Neural cell (in vitro differentiated cells): ENCODE measurements at regions not wholly inside any gene's neighbourhood (a gene's known extent, or its start where the extent isn't known, plus 50 kb on each side); places are given as distances from the start of the nearest gene placed in this dataset.

ENCODE experiments used
- H2AFZ ChIP-seq: fragments of 200-600, 300-800 bp; sonication (generic), shearing (Covaris generic); 2 replicates; pipeline ENCODE4 v1.6.0; 2014; ENCODE audit warnings: low read depth, mild to moderate bottlenecking, antibody characterized with exemption, low read length, moderate library complexity
- H3F3A ChIP-seq: fragments of 200-600 bp; shearing (Covaris generic); 2 replicates; pipeline ENCODE4 v1.6.1; 2016; ENCODE audit warnings: mild to moderate bottlenecking, moderate library complexity, mixed read lengths, antibody characterized with exemption, low read length; ENCODE audit not compliant: insufficient read depth, poor library complexity, severe bottlenecking
- H3K27ac ChIP-seq: fragments of 200-600, 300-800 bp; sonication (generic), shearing (Covaris generic); 2 replicates; pipeline ENCODE4 v1.5.1; 2014; ENCODE audit warnings: mild to moderate bottlenecking, low read length, moderate library complexity
- H3K27me3 ChIP-seq: fragments of 300-800, 200-600 bp; sonication (generic), shearing (Covaris generic); 2 replicates; pipeline ENCODE4 v1.6.0; 2014; ENCODE audit warnings: mild to moderate bottlenecking, low read depth, low read length, moderate library complexity; ENCODE audit not compliant: insufficient read depth
- H3K36me3 ChIP-seq: fragments of 300-800, 200-600 bp; sonication (generic), shearing (Covaris generic); 2 replicates; pipeline ENCODE4 v1.5.1; 2014; ENCODE audit warnings: mild to moderate bottlenecking, antibody characterized with exemption, low read length, moderate library complexity; ENCODE audit not compliant: insufficient read depth
- H3K4me2 ChIP-seq: fragments of 300-800, 200-600 bp; sonication (generic), shearing (Covaris generic); 2 replicates; pipeline ENCODE4 v1.6.0; 2014; ENCODE audit warnings: mild to moderate bottlenecking, low read length
- H3K4me3 ChIP-seq: fragments of 300-800, 200-600 bp; sonication (generic), shearing (Covaris generic); 2 replicates; pipeline ENCODE4 v1.5.1; 2014; ENCODE audit warnings: mild to moderate bottlenecking, low read length, moderate library complexity
- H3K79me2 ChIP-seq: fragments of 200-600 bp; shearing (Covaris generic); replicated peaks from 2 replicates; pipeline ENCODE4 v1.6.0; 2014; ENCODE audit warnings: mild to moderate bottlenecking, low read length, moderate library complexity; ENCODE audit not compliant: insufficient read depth
- H3K9ac ChIP-seq: fragments of 300-800, 200-600 bp; sonication (generic), shearing (Covaris generic); 2 replicates; pipeline ENCODE4 v1.6.1; 2016; ENCODE audit warnings: mild to moderate bottlenecking, low read length, mixed read lengths
- H3K9me2 ChIP-seq: fragments of 200-600 bp; shearing (Covaris generic); 2 replicates; pipeline ENCODE4 v1.6.1; 2016; ENCODE audit warnings: mild to moderate bottlenecking, low read length, mixed read lengths; ENCODE audit not compliant: insufficient read depth
- H3K9me3 ChIP-seq: fragments of 200-600, 300-800 bp; sonication (generic), shearing (Covaris generic); 2 replicates; pipeline ENCODE4 v1.6.1; 2016; ENCODE audit warnings: mild to moderate bottlenecking, mixed run types, low read length, moderate library complexity, mixed read lengths
- H4K20me1 ChIP-seq: fragments of 200-600 bp; shearing (Covaris generic); 2 replicates; pipeline ENCODE4 v1.6.1; 2016; ENCODE audit warnings: mild to moderate bottlenecking, mixed run types; ENCODE audit not compliant: insufficient read depth
- EP300 ChIP-seq: fragments of 450-650 bp; conservative IDR thresholded peaks from 2 replicates; pipeline ENCODE4 v1.6.1; 2014; ENCODE audit warnings: antibody characterized with exemption, mild to moderate bottlenecking, moderate library complexity; ENCODE audit not compliant: poor library complexity, severe bottlenecking
- EZH2 ChIP-seq: fragments of 200-600, 300-800 bp; shearing (Covaris generic), sonication (generic); IDR thresholded peaks from 2 replicates; pipeline ENCODE4 v1.6.1; 2014; ENCODE audit warnings: antibody characterized with exemption, low read length, borderline replicate concordance, mild to moderate bottlenecking; ENCODE audit not compliant: insufficient read depth, poor library complexity, severe bottlenecking
- MXI1 ChIP-seq: fragments of 450-650 bp; conservative IDR thresholded peaks from 2 replicates; pipeline ENCODE4 v1.6.1; 2014; ENCODE audit warnings: antibody characterized with exemption, mild to moderate bottlenecking; ENCODE audit not compliant: poor library complexity, severe bottlenecking
- POLR2AphosphoS5 ChIP-seq: IDR thresholded peaks from 2 replicates; pipeline ENCODE4 v1.6.1; 2012
- RAD21 ChIP-seq: fragments of 450-650 bp; conservative IDR thresholded peaks from 2 replicates; pipeline ENCODE4 v1.6.1; 2014; ENCODE audit warnings: antibody characterized with exemption, mild to moderate bottlenecking, moderate library complexity
- SMC3 ChIP-seq: fragments of 450-650 bp; conservative IDR thresholded peaks from 2 replicates; pipeline ENCODE4 v1.6.1; 2014; ENCODE audit warnings: antibody characterized with exemption, mild to moderate bottlenecking, moderate library complexity; ENCODE audit not compliant: poor library complexity
- TAF1 ChIP-seq: IDR thresholded peaks from 2 replicates; pipeline ENCODE4 v1.6.1; 2012; ENCODE audit warnings: low read depth
- TF ChIP-seq, protein P1 (sequence below): fragments of 450-650 bp; IDR thresholded peaks from 2 replicates; pipeline ENCODE4 v1.5.1; 2014; ENCODE audit warnings: antibody characterized with exemption, mild to moderate bottlenecking, moderate library complexity; ENCODE audit not compliant: poor library complexity, severe bottlenecking
- TF ChIP-seq, protein P2 (sequence below): IDR thresholded peaks from 2 replicates; pipeline ENCODE4 v1.6.1; 2012; ENCODE audit warnings: borderline replicate concordance

DNA sequence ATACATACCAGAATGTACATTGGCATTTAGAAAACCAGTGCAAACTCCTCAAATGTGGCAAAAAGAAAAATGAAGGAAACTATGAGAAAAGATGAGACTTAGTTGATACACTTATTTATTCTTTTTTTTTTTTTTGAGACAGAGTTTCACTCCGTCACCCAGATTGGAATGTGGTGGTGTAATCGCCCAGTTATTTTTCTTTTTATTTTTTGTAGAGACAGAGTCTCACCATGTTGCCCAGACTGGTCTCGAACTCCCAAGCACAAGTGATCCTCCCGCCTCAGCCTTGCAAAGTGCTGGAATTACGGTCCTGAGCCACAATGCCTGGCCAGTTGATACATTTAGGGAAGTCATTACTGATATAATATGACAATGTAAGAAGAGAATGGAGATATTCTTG is 274.2 kb upstream of the LRATD1 start:
- Histone ChIP-seq H3K36me3 (no peaks in the 10 kb centered on the region), H3K4me3 (no peak overlapping the region), H4K20me1 (no peaks in the 10 kb centered on the region), H3K27me3 (no peaks in the 10 kb centered on the region), H3K9me2 (no peaks in the 10 kb centered on the region), H3K79me2 (no peaks in the 10 kb centered on the region), H3F3A (no peaks in the 10 kb centered on the region), H3K4me2 (no peak overlapping the region), H3K9me3 (no peaks in the 10 kb centered on the region), H3K27ac (no peak overlapping the region), H2AFZ (no peak overlapping the region), H3K9ac (no peak overlapping the region)
- TF ChIP-seq MXI1 (no peak), EZH2 (no peak), SMC3 (no peak), EP300 (no peak), POLR2AphosphoS5 (no peak), TAF1 (no peak), RAD21 (no peak)
- TF ChIP-seq, protein P1, sequence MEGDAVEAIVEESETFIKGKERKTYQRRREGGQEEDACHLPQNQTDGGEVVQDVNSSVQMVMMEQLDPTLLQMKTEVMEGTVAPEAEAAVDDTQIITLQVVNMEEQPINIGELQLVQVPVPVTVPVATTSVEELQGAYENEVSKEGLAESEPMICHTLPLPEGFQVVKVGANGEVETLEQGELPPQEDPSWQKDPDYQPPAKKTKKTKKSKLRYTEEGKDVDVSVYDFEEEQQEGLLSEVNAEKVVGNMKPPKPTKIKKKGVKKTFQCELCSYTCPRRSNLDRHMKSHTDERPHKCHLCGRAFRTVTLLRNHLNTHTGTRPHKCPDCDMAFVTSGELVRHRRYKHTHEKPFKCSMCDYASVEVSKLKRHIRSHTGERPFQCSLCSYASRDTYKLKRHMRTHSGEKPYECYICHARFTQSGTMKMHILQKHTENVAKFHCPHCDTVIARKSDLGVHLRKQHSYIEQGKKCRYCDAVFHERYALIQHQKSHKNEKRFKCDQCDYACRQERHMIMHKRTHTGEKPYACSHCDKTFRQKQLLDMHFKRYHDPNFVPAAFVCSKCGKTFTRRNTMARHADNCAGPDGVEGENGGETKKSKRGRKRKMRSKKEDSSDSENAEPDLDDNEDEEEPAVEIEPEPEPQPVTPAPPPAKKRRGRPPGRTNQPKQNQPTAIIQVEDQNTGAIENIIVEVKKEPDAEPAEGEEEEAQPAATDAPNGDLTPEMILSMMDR = no peak
- TF ChIP-seq, protein P2, sequence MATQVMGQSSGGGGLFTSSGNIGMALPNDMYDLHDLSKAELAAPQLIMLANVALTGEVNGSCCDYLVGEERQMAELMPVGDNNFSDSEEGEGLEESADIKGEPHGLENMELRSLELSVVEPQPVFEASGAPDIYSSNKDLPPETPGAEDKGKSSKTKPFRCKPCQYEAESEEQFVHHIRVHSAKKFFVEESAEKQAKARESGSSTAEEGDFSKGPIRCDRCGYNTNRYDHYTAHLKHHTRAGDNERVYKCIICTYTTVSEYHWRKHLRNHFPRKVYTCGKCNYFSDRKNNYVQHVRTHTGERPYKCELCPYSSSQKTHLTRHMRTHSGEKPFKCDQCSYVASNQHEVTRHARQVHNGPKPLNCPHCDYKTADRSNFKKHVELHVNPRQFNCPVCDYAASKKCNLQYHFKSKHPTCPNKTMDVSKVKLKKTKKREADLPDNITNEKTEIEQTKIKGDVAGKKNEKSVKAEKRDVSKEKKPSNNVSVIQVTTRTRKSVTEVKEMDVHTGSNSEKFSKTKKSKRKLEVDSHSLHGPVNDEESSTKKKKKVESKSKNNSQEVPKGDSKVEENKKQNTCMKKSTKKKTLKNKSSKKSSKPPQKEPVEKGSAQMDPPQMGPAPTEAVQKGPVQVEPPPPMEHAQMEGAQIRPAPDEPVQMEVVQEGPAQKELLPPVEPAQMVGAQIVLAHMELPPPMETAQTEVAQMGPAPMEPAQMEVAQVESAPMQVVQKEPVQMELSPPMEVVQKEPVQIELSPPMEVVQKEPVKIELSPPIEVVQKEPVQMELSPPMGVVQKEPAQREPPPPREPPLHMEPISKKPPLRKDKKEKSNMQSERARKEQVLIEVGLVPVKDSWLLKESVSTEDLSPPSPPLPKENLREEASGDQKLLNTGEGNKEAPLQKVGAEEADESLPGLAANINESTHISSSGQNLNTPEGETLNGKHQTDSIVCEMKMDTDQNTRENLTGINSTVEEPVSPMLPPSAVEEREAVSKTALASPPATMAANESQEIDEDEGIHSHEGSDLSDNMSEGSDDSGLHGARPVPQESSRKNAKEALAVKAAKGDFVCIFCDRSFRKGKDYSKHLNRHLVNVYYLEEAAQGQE = no peak

- Histone ChIP-seq H3K9me2 (no peaks in the 10 kb centered on the region), H3F3A (no peaks in the 10 kb centered on the region), H3K79me2 (no peaks in the 10 kb centered on the region), H3K36me3 (no peaks in the 10 kb centered on the region), H3K4me3 (no peak overlapping the region), H3K9ac (no peak overlapping the region), H3K27me3 (no peaks in the 10 kb centered on the region), H2AFZ (no peak overlapping the region), H4K20me1 (no peaks in the 10 kb centered on the region), H3K27ac (no peak overlapping the region), H3K4me2 (no peak overlapping the region), H3K9me3 (no peaks in the 10 kb centered on the region)
- TF ChIP-seq TAF1 = no peak
- no peak for TF ChIP-seq MXI1
- TF ChIP-seq EP300 = no peak
- no peak for TF ChIP-seq EZH2
- TF ChIP-seq RAD21 = no peak
- TF ChIP-seq SMC3 = no peak
- TF ChIP-seq, protein P2 = no peak
- TF ChIP-seq, protein P1 = no peak
- no peak for TF ChIP-seq POLR2AphosphoS5
Measured at GRCh38 chr2:14358774-14359173, 273.7 kb upstream of the LRATD1 start.
